Femur (tissue), 1 donor: ENCODE measurements at regions not wholly inside any gene's neighbourhood (a gene's known extent, or its start where the extent isn't known, plus 50 kb on each side); places are given as distances from the start of the nearest gene placed in this dataset.

ENCODE experiments used
- DNase-seq: peaks from one replicate; pipeline ENCODE4 v3.0.0-alpha.2; 2017

DNA sequence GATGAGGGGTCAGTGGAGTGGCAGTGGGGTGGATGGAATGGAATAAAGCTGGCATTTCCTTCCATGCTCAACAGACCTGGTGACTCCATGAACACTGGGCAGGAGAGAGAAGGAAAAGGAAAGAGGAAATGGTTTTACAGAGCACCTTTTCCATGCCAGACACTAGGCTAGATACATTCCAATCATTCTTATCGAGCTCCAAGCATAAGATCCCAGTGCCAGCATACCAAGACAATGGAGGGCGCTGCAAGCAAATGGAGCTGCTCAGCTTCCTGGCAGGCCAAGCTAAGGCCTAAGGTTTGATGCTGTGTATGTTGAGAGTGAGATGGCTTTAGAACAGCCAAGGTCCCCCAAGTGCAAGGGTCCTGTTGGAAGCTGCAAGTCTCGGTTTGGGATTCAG lies 113.2 kb downstream of the HSPH1 start:
- DNase-seq = no peak

GRCh38 chr13:31046711-31047279 lies 114.3 kb downstream of the TEX26 start:
- peak; percentile 75 for DNase-seq

- no peak for DNase-seq
Measured at GRCh38 chr13:31045286-31046081, 113.0 kb downstream of the TEX26 start.

DNA sequence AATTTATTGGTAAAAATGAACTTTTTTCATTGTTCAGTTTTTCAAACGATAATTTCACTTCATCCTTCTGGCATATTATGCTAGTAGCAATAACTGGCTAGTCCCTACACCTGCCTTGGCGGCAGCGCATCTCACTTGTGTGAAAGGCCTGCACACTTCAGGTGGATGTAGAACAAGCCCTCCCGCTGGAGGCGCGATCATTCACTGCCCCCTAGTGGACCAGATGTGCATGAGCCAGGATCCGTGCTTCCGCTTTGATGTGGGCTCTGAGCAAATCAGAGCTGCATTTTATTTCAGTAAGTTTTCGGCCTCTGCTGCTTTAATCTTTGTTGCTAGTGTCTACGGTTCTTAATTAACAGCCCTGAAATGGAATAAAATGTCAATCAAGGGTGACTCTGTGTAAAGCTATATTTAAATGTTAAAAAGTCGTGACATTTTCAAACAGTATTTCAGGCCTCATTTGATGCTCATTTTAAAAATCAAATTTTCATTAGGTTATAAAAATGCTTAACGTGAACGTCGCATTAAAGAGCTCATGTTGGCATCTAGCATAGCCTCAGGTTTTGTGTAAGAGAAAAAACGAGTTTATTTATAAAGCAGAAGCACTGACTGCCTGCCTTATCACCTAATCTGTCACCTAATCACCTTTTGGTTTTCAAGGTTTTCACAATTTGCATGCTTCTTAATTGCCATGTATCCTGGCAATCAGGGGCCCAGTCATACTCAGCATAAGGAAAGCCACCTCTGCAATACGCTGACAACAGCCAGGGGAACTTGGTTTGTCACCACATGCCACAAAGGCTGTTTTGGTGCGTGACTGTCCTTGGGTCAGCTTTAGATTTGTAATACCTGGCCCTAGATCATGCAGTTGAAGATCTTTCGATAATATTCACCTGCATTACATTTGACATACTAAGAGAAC lies 112.2 kb downstream of the TEX26 start:
- DNase-seq = peak; percentile 88

- no peak for DNase-seq
Measured at GRCh38 chr13:31043957-31044356, 111.5 kb downstream of the TEX26 start.

GRCh38 chr13:31042481-31043165 lies 110.2 kb downstream of the TEX26 start:
- no peak for DNase-seq

- no peak for DNase-seq
Measured at GRCh38 chr13:31042049-31042448, 109.6 kb downstream of the TEX26 start.

DNA sequence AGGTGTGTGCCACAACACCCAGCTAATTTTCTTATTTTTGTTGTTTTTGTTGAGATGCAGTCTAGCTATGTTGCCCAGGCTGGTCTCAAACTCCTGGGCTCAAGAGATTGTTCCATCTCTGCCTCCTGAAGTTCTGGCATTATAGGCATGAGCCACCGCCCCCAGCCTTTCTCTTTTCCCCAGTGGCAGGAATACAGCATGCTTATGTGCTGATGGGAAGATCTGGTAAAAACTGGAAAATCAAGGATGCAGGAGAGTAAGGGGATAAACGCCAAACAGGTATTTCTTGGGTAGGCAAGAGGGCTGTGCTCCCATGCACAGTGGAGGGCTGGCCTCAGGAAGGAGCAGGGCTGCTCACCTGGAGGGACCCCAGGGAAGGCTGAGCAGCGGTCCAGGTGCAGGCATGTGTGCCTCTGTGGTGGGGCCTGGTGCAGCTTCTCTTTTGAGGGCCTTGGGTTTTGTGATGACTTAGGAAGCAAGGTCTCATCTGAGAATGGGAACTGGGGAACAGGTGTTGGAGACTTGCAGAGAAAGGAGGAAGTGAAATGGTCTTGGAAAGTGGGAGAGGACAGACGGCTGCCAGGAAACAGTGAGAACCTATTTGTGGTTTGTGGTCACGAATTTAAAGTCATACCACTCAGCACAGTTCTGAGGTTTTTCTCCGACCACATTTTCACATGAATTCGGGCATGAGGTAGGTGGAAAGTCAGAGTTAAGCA lies 106.5 kb downstream of the TEX26 start:
- no peak for DNase-seq

GRCh38 chr13:31037874-31038500 lies 105.5 kb downstream of the TEX26 start:
- DNase-seq = no peak

DNA sequence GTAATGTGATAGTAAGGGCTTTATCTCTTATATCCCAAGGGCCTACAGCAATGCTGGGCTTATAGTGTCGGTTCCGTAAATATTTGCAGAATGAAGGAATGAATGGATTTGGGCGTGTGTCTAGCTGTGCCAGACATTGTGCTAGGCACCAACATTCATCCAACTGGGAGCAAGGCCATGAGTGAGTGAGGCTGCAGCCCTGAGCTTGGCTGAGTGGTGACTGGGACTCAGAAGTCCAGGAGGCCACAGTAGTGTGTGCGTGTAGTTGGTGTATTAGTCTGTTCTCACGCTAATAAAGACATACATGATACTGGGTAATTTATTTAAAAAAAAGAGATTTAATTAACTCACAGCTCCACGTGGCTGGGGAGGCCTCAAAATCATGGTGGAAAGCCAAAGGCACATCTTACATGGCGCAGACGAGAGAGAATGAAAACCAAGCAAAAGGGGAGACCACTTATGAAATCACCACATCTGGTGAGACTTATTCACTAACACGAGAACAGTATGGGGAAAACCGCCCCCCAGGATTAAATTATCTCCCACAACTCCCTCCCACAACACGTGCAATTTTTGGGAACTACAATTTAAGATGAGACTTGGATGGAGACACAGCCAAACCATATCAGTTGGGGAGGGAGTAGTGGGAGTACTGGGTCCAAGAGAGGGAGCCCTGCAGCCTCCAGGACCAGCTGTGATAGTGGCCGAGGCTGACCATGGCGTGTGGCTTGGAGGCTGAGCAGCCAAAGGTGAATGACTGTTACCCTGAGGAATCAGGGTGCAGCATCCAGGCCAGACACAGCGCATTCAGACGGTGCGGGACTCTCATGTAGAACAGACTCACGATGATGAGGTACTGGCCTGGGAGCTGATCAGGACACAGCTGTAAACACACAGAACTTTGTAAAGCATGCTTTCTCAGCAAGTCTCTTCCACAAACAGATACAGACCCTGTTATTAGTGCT lies 104.6 kb downstream of the TEX26 start:
- peak; percentile 71 for DNase-seq

DNA sequence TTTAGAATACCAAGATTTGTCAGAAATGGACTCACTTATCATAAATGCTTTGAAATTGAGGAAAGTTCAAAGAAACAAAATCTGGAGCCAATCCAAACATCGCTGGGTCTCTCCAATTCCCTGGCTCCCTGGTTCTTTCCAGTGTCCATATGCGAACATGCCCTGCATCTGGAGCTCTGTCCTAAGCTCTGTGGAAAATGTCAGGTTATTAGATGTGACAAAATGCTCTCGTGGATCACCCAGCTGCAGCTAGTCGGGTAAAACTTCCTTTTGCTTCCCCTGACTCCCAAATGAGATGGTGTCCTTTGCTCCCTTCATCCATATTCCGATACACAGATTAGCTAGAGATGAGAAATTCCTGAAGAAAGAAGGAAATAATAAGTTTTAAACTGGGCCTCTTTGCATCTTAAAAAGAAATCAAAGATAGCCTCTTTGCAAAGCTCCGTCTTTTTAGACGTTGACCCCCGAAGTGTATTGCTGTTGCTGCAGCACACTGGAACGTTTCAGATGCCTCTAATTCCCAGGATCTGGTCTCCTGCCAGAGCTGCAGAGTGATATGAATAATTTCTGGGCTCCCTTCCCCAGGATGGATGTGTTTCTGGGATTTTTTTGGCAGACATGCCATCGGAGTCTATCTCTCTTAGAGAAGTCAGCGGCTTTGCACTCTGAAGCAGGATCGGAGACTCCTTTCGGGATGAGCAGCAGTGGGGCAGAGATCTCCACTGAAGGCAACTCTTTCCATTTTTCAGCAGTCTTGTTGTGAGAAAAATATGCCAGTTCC lies 102.9 kb downstream of the TEX26 start:
- peak; percentile 74 for DNase-seq

GRCh38 chr13:31032528-31033113 lies 100.2 kb downstream of the TEX26 start:
- no peak for DNase-seq

DNA sequence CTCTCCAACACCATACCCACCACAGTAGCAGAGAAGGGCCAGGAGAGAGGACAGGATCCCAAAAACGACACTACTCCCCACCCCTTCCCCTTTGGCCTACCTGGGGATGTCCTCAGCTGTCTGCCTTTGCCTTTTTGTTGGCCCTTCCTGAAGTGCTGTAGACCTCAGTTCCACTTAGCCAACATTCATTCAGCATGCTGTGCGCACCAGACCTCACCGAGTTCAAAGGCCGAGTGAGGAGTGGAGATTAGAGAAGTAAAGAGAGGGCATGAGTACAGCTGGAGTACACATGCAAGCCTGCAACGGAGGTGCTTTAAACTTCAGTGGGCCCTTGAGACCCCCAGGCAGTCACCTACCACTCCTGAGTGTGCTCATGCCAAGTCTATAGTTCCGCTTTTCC lies 99.0 kb downstream of the TEX26 start:
- DNase-seq = no peak

GRCh38 chr13:31029102-31029501 lies 96.6 kb downstream of the TEX26 start:
- no peak for DNase-seq

GRCh38 chr13:31027136-31027535 lies 94.7 kb downstream of the TEX26 start:
- DNase-seq = no peak
